ENCODE measurements at regions not wholly inside any gene's neighbourhood (a gene's known extent, or its start where the extent isn't known, plus 50 kb on each side); places are given as distances from the start of the nearest gene placed in this dataset.

DNA sequence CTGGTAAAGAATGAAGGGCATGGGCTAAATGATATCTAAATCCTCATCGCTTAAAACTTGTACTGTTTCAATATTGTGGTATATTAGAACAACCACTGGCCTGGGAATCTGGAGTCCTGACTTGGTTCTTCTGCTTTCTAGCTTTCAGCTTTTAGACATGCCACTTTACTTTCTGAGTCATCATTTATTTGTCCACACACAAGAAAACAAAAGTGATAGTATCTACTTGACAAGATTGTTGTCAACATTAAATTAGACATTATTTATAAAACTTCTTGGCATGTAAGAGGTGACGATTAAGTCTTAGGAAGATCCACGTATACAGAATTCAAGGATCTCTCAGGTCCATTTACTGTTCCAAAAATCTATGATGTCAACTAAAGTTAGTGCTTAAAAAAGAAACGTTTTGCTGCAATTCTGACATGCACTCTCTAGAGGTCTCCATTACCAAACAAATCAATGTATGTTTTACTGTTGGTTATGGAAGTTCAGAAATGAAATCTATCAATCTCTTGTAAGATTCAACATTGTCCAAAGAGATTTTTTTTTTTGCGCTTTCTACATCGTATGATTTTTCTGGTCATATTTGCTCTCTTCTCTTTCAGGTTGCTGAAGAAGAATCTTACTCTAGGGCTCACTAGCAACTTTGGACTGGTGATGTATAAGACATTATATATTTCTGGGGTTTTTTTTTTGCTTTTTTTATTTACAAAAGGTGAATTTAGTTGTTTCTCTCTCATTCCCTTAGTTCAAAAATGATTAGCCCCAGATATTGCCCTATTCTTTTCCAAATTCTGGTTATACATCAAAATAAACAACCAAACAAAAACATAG, 53.6 kb upstream of the DYNC1I1 start:
- H3K36me3 ChIP-seq (ENCODE audit: control insufficient read depth in 1 of 2, insufficient read depth in 2 of 2, low read length in 2 of 2): no peaks in the 10 kb centered on the region
- no peaks in the 10 kb centered on the region for H3K27me3 ChIP-seq (ENCODE audit: control insufficient read depth in 1 of 2, insufficient read depth in 2 of 2, low read length in 2 of 2)
- H3K4me3 ChIP-seq (ENCODE audit: low read depth in 1 of 2, low read length in 2 of 2): no peak overlapping the region
- H3K27ac ChIP-seq (ENCODE audit: low read depth, low read length): no peak overlapping the region
- no peaks in the 10 kb centered on the region for H3K4me1 ChIP-seq (ENCODE audit: control insufficient read depth in 1 of 2, insufficient read depth in 2 of 2, low read length in 2 of 2)
- no peak overlapping the region for H3K9ac ChIP-seq (ENCODE audit: low read depth in 1 of 2, low read length in 2 of 2)
- H3K9me3 ChIP-seq (ENCODE audit: control insufficient read depth in 1 of 2, low read length in 2 of 2): no peaks in the 10 kb centered on the region

DNA sequence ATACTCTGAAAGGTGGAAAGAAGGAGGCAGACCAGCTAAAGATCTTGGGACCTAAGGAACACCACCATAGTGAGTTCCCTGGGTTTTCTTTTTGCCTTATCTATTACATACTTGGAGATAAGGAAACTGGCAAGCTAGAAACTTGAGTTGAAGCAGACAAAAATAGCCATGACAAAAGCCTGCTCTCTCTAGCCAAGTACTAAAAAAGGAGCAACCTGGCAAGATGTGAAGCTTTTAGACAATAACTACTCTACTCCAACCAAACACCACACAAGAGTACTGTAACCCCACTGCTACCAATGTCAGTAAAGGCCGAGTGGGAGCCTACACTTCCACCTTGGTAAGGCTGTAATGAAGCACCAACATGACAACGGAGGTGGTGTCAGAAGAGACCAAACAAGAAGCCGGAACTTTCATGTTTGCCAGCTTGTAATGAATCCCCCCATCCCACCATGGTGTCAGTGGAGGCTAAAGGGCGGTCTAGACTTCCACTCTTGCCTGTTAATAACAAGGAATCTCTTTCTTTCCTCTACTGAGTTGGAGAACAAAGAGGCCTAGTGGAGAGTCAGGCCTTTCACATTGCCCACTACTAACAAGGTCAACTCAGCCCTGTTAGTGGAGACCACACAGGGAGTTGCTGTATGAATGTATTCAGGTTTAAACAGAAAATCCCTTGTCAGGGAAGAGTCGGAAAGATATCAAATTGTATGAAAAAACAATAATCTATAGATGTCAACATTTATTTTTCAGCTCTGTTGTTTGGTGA, 55.8 kb upstream of the DYNC1I1 start:
- Histone ChIP-seq H3K27me3 (ENCODE audit: control insufficient read depth in 1 of 2, insufficient read depth in 2 of 2, low read length in 2 of 2) (no peaks in the 10 kb centered on the region), H3K36me3 (ENCODE audit: control insufficient read depth in 1 of 2, insufficient read depth in 2 of 2, low read length in 2 of 2) (no peaks in the 10 kb centered on the region), H3K27ac (ENCODE audit: low read depth, low read length) (no peak overlapping the region), H3K4me1 (ENCODE audit: control insufficient read depth in 1 of 2, insufficient read depth in 2 of 2, low read length in 2 of 2) (no peaks in the 10 kb centered on the region), H3K9me3 (ENCODE audit: control insufficient read depth in 1 of 2, low read length in 2 of 2) (no peaks in the 10 kb centered on the region), H3K4me3 (ENCODE audit: low read depth in 1 of 2, low read length in 2 of 2) (no peak overlapping the region), H3K9ac (ENCODE audit: low read depth in 1 of 2, low read length in 2 of 2) (no peak overlapping the region)

DNA sequence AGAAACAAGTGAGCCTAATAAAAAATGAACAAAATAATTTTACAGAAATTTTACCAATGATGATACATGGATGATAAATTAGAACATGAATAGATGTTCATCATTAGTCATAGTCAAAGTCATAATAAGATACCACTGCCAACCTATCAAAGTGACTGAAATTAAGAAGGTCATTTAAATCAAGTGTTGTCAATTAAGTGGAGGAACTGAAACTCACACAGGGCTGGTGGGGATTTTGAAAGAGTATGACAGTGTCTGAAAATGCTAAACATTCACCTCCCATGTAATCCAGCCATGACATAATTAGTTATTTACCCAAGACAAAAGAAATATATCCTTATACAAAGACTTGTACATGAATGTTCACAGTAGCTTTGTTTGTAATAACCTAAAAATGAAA, 57.1 kb upstream of the DYNC1I1 start:
- H3K9ac ChIP-seq (ENCODE audit: low read depth in 1 of 2, low read length in 2 of 2): no peak overlapping the region
- H3K27ac ChIP-seq (ENCODE audit: low read depth, low read length): no peak overlapping the region
- no peaks in the 10 kb centered on the region for H3K9me3 ChIP-seq (ENCODE audit: control insufficient read depth in 1 of 2, low read length in 2 of 2)
- no peak overlapping the region for H3K4me3 ChIP-seq (ENCODE audit: low read depth in 1 of 2, low read length in 2 of 2)
- H3K27me3 ChIP-seq (ENCODE audit: control insufficient read depth in 1 of 2, insufficient read depth in 2 of 2, low read length in 2 of 2): no peaks in the 10 kb centered on the region
- H3K4me1 ChIP-seq (ENCODE audit: control insufficient read depth in 1 of 2, insufficient read depth in 2 of 2, low read length in 2 of 2): no peaks in the 10 kb centered on the region
- no peaks in the 10 kb centered on the region for H3K36me3 ChIP-seq (ENCODE audit: control insufficient read depth in 1 of 2, insufficient read depth in 2 of 2, low read length in 2 of 2)

DNA sequence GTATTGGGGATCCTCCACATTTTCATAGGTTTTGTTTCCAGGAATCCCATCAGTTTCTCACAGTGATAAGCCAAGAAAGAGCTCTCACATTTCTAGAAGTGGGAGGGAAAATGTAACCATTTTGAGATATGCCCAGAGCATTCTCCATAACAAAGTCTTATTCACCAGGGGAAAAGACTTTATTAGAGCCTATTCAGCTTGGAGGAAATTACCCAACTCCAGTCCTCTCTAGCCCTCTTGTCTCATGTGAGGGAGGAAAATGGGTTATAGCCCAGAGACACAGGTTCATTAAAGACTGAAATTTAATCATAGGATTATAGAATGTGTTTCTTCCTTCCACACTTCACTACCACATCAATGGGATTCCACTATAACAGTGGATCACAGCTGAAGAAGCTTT, 61.6 kb upstream of the DYNC1I1 start:
- H3K9ac ChIP-seq (ENCODE audit: low read depth in 1 of 2, low read length in 2 of 2): no peak overlapping the region
- no peak overlapping the region for H3K4me3 ChIP-seq (ENCODE audit: low read depth in 1 of 2, low read length in 2 of 2)
- no peak overlapping the region for H3K27ac ChIP-seq (ENCODE audit: low read depth, low read length)
- no peaks in the 10 kb centered on the region for H3K36me3 ChIP-seq (ENCODE audit: control insufficient read depth in 1 of 2, insufficient read depth in 2 of 2, low read length in 2 of 2)
- no peaks in the 10 kb centered on the region for H3K4me1 ChIP-seq (ENCODE audit: control insufficient read depth in 1 of 2, insufficient read depth in 2 of 2, low read length in 2 of 2)
- no peaks in the 10 kb centered on the region for H3K9me3 ChIP-seq (ENCODE audit: control insufficient read depth in 1 of 2, low read length in 2 of 2)
- H3K27me3 ChIP-seq (ENCODE audit: control insufficient read depth in 1 of 2, insufficient read depth in 2 of 2, low read length in 2 of 2): no peaks in the 10 kb centered on the region

DNA sequence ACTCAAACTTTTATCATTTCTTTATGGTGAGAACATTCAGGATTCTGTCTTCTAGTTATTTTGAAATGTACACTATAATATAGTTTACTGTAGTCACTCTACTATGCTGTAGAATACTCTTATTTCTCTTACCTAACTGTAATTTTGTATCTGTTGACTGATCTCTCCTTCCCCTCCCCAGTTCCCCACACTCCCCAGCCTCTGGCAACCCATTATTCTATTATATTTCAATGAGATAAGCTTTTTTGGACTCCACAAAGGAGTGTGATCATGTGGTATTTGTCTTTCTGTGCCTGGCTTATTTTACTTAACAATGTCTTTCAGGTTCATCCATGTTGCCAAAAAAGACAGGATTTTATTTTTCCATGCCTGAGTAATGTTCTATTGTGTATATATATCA, 71.4 kb upstream of the DYNC1I1 start:
- no peak overlapping the region for H3K27ac ChIP-seq (ENCODE audit: low read depth, low read length)
- H3K9me3 ChIP-seq (ENCODE audit: control insufficient read depth in 1 of 2, low read length in 2 of 2): no peaks in the 10 kb centered on the region
- H3K27me3 ChIP-seq (ENCODE audit: control insufficient read depth in 1 of 2, insufficient read depth in 2 of 2, low read length in 2 of 2): peaks cover 0 to 4% of the 10 kb centered on the region in 2 donors
- no peaks in the 10 kb centered on the region for H3K36me3 ChIP-seq (ENCODE audit: control insufficient read depth in 1 of 2, insufficient read depth in 2 of 2, low read length in 2 of 2)
- H3K4me1 ChIP-seq (ENCODE audit: control insufficient read depth in 1 of 2, insufficient read depth in 2 of 2, low read length in 2 of 2): no peaks in the 10 kb centered on the region
- no peak overlapping the region for H3K4me3 ChIP-seq (ENCODE audit: low read depth in 1 of 2, low read length in 2 of 2)
- H3K9ac ChIP-seq (ENCODE audit: low read depth in 1 of 2, low read length in 2 of 2): no peak overlapping the region

DNA sequence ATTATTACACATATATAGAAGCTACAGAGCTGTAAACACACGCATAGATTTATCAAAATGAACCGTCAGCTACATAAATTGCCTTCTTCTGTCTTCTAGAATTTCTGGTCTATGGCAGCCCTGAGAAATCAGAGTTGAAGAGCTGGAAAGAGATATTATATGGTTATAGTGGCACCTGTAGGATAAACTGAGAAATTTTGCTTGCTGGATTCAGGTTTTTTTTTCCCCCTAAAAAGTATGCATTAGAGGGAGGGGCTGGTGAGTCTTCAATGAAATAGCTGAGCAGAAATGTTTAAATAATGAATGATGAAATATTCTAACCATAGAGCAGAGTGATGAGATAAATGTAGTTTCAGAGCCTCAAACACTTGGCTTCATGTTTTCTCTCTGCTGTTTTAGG, 78.0 kb upstream of the DYNC1I1 start:
- peaks cover 0 to 8% of the 10 kb centered on the region in 2 donors for H3K4me1 ChIP-seq (ENCODE audit: control insufficient read depth in 1 of 2, insufficient read depth in 2 of 2, low read length in 2 of 2)
- no peaks in the 10 kb centered on the region for H3K36me3 ChIP-seq (ENCODE audit: control insufficient read depth in 1 of 2, insufficient read depth in 2 of 2, low read length in 2 of 2)
- H3K27ac ChIP-seq (ENCODE audit: low read depth, low read length): no peak overlapping the region
- H3K9ac ChIP-seq (ENCODE audit: low read depth in 1 of 2, low read length in 2 of 2): no peak overlapping the region
- no peaks in the 10 kb centered on the region for H3K9me3 ChIP-seq (ENCODE audit: control insufficient read depth in 1 of 2, low read length in 2 of 2)
- H3K4me3 ChIP-seq (ENCODE audit: low read depth in 1 of 2, low read length in 2 of 2): no peak overlapping the region
- peaks cover 4% of the 10 kb centered on the region in 2 donors for H3K27me3 ChIP-seq (ENCODE audit: control insufficient read depth in 1 of 2, insufficient read depth in 2 of 2, low read length in 2 of 2)

DNA sequence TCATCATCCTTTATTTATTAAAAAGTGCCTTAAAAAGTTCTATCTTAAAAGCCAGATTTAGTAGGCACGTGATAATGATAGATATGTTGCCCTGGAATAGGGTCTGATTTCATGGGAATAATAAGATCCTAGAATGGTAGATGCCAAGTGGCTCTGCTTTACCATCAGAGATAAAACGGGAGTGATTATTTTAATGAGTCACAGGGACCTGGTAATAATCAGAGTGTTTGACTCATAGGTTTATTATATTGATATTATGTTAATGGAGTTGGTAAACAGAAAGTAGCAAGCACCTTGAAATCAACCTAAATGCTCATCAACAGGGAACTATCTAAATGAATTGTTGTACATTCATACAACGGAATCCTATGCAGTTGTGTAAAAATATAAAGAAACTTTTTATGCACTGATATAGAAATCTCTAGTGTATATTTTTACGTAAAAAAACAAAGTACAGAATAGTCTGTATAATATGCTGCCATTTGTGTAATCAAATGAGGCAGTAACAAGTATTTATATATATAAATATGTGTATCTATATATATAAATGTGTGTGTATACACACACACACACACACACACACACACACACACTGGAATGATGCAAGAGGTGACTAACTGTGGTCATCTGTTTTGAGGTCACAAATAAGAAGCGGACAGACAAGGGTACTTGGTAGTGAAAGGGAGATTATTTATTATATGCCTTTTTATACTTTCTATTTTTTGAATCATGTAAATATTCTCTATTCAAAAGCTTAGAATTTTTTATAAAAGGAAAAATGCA, 78.6 kb upstream of the DYNC1I1 start:
- H3K27me3 ChIP-seq (ENCODE audit: control insufficient read depth in 1 of 2, insufficient read depth in 2 of 2, low read length in 2 of 2): peaks cover 4% of the 10 kb centered on the region in 2 donors
- no peaks in the 10 kb centered on the region for H3K9me3 ChIP-seq (ENCODE audit: control insufficient read depth in 1 of 2, low read length in 2 of 2)
- H3K4me3 ChIP-seq (ENCODE audit: low read depth in 1 of 2, low read length in 2 of 2): no peak overlapping the region
- no peak overlapping the region for H3K27ac ChIP-seq (ENCODE audit: low read depth, low read length)
- H3K9ac ChIP-seq (ENCODE audit: low read depth in 1 of 2, low read length in 2 of 2): no peak overlapping the region
- H3K36me3 ChIP-seq (ENCODE audit: control insufficient read depth in 1 of 2, insufficient read depth in 2 of 2, low read length in 2 of 2): no peaks in the 10 kb centered on the region
- H3K4me1 ChIP-seq (ENCODE audit: control insufficient read depth in 1 of 2, insufficient read depth in 2 of 2, low read length in 2 of 2): peaks cover 0 to 8% of the 10 kb centered on the region in 2 donors

DNA sequence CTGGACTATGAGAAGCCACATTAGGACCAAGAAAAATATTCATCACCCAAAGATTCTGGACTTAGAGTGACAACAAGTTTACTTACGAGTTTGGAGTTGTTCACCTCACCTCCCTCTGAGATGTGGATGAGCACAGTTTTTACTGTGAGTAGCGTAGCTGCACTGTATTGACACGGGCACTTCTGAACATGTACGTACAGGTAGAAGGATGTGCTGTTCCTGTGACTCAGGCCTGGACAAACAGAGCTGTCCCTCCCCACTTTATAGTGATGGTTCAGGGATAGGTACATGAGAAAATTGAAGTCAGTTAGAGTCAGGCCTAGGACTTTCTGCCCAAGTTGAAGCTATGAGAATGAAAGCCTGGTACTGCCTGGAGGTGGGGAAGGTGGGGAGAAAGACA, 80.9 kb upstream of the DYNC1I1 start:
- Histone ChIP-seq H3K9ac (ENCODE audit: low read depth in 1 of 2, low read length in 2 of 2) (no peak overlapping the region), H3K36me3 (ENCODE audit: control insufficient read depth in 1 of 2, insufficient read depth in 2 of 2, low read length in 2 of 2) (no peaks in the 10 kb centered on the region), H3K27me3 (ENCODE audit: control insufficient read depth in 1 of 2, insufficient read depth in 2 of 2, low read length in 2 of 2) (peaks cover 4% of the 10 kb centered on the region in 2 donors), H3K4me3 (ENCODE audit: low read depth in 1 of 2, low read length in 2 of 2) (no peak overlapping the region), H3K9me3 (ENCODE audit: control insufficient read depth in 1 of 2, low read length in 2 of 2) (no peaks in the 10 kb centered on the region), H3K27ac (ENCODE audit: low read depth, low read length) (no peak overlapping the region), H3K4me1 (ENCODE audit: control insufficient read depth in 1 of 2, insufficient read depth in 2 of 2, low read length in 2 of 2) (peaks cover 0 to 8% of the 10 kb centered on the region in 2 donors)

DNA sequence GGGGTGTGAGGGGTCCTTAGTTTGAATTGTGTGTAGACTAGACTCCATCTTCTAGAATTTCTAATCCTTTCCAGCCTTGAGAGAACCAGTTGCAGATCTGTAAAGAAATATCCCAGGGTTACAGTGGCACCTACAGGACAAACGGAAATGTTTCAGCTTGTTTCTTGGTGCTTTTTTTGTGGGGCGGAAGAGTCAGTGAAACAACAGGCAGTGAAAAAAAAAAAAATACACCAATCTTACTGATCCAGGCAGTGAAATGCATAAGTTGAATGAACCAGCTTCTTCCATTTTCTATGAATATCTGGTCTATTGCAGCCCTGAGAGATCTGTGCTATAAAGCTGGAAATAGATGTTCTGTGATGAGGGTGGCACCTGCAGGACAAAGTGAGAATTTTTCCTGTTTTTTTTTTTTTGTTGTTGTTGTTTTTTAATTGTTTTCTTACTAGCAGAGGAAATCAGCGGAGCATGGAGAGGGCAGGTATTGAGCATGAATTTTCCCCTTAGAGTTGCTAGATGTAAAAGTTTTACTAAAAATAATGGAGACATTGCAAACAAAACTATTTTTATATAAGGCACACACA, 81.9 kb upstream of the DYNC1I1 start:
- Histone ChIP-seq H3K36me3 (ENCODE audit: control insufficient read depth in 1 of 2, insufficient read depth in 2 of 2, low read length in 2 of 2) (no peaks in the 10 kb centered on the region), H3K4me3 (ENCODE audit: low read depth in 1 of 2, low read length in 2 of 2) (no peak overlapping the region), H3K27me3 (ENCODE audit: control insufficient read depth in 1 of 2, insufficient read depth in 2 of 2, low read length in 2 of 2) (peaks cover 0 to 4% of the 10 kb centered on the region in 2 donors), H3K4me1 (ENCODE audit: control insufficient read depth in 1 of 2, insufficient read depth in 2 of 2, low read length in 2 of 2) (peaks cover 0 to 8% of the 10 kb centered on the region in 2 donors), H3K9ac (ENCODE audit: low read depth in 1 of 2, low read length in 2 of 2) (no peak overlapping the region), H3K9me3 (ENCODE audit: control insufficient read depth in 1 of 2, low read length in 2 of 2) (no peaks in the 10 kb centered on the region), H3K27ac (ENCODE audit: low read depth, low read length) (no peak overlapping the region)
